GM21737 (cell line): ENCODE measurements at regions not wholly inside any gene's neighbourhood (a gene's known extent, or its start where the extent isn't known, plus 50 kb on each side); places are given as distances from the start of the nearest gene placed in this dataset.

Experiments
- ATAC-seq: cut with Tn5 transposase; IDR thresholded peaks from one replicate; pipeline ENCODE4 v1.9.1; 2021; ENCODE audit warnings: mild to moderate bottlenecking, moderate library complexity; ENCODE audit not compliant: unreplicated experiment

DNA sequence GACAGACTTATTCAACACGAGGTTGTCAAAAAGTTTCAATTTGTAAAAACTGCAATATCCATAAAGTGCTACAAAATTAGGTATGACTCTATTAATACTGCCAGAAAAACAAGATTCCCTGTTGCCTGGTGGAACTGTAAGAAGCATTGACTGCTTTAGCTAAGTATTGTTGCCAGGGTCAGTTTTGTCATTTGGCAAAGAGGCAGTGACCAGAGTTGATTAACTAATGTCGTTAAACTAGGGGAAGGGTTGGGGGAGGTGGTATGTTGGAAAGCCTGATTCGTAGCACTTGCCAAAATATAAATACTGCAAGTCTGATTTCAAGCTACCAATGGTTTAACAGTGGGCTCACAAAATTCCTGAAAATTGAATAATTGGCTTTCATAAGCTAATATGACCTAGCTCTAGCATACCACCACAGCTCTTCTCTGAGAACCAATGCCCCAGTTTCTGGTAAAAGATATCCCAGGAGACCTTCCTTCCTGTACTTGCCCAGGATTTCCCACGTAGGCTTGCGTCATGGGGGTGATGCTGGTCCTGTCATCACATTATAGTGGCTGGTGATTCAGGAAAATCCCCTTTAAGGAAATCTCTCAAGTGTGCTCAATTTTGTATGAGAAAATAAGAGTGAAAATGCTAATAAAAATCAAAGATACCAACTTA lies 266.4 kb upstream of the TBC1D5 start:
- no peak for ATAC-seq

DNA sequence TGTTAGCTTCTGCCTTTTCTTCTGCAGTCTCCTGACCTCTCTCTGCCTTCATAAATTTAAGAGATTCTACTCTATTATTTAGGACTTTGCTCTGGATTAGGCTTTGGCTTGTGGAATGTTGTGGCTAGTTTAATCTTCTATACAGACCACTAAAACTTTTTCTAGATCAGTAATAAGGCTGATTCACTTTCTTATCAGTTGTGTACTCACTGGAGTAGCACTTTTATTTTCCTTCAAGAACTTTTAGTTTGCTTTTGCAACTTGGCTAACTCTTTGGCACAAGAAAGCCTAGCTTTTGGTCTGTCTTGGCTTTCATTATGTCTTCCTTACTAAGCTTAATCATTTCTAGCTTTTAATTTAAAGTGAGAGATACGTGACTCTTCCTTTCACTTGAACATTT lies 265.5 kb upstream of the TBC1D5 start:
- no peak for ATAC-seq

DNA sequence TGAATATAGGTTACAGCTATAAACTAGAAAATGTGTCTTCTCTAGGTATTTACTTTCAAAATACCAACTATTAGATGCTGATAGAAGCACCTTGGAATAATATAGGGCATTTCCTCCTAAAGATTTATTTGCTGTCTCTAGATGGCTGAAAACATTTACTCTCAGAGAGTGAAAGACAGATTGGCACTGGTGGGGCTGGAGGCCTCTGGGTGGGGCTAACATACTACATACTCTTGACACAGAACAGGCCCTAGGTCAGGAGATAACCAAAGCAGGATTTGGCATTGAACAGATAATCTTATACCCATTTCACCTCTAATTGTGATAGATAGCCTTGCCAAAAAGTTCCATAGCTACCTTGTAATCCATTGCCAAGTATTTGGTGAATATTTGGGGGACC lies 253.3 kb upstream of the TBC1D5 start:
- ATAC-seq, result no peak

DNA sequence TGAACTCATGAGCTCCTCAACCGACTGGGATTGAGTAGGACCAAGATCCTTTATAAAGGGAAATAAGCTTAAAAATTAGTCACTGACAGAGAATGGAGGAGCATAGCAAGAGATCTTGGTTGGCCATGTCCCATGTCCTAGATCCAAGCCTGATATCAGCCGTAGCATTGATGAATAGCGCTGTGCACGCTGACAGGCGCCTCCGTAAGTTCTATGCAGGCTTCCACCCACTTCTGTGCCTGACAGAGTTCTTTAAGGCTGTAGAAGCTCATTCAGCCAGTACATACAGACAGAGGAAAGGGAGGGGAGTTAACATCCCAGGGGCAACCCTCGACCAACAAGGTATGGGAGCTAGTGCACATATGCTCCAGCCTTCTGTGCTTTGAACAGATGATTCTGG lies 251.7 kb upstream of the TBC1D5 start:
- ATAC-seq, result no peak

DNA sequence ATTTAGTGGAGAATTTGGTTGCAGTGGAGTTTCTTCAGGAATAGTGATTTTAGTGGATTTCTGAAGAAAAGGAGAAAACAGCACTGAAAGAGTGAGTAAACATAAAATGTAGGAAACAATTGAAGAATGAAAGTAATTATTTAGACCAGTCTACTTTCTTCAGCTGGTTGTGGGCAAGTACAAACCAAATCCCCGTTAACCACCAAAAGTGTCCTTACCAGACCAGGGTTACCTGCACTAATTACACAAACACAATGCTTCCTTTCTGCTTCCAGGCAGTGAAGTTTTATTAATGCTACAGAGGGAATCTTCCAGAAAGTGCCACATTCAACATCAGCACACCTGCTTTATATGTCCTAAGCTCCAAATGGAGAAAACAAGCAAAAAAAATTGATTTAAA lies 248.0 kb upstream of the TBC1D5 start:
- ATAC-seq, result no peak

DNA sequence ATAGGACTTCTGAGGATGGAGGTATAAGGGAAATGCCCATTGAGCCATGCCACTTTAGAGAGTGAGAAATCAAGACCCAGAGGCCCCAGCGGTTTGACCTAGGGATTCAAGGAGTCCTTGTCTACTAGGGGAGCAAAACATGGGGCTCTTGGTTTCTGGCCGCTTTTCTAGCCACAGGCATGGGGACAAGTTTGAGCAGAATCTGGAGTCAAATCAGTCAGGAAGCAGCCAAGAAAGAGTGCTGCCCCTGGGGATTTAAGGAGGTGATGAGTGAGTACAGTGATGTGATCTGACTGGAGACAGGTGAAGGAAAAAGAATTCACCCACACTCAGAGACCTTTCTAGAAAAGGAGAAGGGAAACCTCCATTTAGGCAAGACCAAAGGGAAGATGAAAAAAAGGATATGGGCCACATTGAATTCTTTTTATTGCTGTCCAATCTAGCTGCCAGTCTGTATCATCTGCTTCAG lies 244.0 kb upstream of the TBC1D5 start:
- no peak for ATAC-seq

DNA sequence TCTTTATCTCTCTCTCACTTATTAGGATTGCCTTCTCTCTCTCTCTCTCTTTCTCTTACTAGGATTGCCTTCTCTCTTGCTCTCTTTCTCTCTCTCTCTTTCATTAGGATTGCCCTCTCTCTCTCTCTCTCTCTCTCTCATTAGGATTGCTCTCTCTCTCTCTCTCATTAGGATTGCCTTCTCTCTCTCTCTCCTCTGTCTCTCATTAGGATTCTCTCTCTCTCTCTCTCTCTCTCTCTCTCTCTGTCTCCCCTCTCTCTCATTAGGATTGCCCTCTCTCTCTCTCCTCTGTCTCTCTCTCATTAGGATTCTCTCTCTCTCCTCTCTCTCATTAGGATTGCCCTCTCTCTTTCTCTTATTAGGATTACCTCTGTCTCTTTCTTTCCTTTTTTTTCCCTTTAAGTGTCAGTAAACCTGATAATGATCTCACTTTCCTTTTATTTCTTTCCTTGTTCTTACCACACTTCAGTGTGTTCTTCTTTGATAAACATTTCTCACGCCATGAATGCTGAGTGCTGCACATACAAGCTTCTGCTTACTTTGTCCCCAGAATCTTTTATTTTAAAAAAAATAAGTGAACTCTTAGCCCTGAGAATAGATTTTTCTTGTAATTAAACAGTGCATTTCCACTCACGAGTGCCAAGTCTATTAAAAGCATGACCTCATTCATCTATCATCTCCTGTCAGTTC lies 243.4 kb upstream of the TBC1D5 start:
- no peak for ATAC-seq

DNA sequence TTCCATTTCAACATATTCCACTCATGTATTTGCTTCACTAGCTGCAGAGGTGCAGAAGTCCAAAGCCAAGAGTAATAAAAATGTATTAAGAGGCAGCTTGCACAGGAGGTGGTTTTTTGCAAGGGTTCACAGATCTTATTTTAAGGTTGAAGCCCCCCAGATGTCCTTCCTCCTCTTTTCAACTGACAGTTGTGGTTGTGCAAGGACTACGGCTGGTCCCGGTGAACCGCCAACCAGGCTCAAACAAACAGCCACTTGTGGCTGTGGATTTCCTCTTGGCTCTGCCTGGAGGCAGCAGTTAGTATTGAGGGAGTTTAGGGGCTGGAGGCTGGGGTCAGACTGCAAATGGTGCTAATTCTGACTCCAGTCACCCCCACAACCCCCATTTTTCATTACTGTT lies 240.7 kb upstream of the TBC1D5 start:
- no peak for ATAC-seq

DNA sequence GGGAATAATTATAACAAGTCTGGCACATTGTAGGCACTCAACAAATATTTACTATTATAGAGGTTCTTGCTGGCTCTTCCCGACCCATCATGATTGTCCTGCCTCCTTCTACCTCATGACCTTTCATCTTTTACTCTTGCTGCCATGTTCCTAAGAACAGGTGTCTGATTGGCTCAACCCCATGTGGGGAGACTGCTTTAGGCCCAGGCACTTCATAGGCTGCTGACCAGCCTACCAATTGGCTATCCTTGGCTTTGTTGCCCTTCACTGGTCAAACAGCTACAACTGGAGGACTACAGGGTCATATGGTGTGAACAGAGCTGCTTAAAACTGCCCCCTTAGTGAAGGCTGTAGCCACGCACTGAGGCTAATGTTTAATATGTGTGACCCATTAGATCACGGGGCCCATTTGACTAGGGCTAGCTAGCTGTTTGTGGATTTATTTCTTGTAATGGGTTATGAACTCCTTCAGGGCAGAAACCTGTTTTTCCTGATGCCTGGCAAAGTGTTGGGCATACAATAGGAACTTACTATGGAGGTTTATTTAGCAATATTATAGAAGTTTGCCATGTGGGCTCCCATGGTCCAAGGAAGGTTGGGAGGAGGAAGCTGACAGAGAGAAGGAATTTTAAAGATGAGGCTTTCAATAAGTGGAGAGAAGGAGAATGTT lies 239.9 kb upstream of the TBC1D5 start:
- no peak for ATAC-seq

DNA sequence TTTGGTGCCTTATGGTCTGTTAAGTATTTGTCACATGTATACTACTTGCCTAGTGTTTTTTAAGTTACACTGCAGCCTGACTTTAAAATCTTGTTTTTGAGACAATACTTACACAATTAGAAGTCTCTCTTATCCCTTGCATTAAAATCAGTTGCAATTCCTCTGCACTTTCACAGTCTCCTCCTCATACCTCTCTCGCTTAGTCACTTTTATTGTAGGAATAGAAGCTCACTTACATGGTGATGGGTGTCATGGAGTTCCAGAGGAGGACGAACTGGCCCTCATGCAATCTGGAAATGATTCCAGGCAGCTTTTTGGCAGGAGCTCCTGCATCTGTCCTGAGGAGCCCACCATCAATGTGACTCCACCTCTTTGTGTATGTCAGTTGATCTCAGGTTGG lies 238.4 kb upstream of the TBC1D5 start:
- no peak for ATAC-seq

DNA sequence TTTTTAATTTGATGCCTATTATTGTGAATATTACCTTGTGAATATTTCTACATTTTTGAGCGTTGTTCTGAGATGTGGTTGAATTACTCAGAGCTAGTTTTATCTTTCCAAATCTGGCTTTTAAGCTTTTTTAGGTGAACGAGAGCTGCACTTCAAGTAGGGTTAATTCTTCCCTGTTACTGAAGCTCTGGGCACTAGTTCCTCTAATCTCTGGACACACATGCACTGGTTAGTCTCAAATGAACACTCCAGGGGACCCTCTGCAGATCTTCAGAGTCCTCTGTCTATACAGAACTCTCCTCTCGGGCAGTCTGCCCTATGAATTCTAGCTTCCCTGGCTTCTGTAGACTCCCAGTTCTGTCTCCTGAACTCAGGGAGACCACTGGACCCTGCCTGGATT lies 237.5 kb upstream of the TBC1D5 start:
- no peak for ATAC-seq

DNA sequence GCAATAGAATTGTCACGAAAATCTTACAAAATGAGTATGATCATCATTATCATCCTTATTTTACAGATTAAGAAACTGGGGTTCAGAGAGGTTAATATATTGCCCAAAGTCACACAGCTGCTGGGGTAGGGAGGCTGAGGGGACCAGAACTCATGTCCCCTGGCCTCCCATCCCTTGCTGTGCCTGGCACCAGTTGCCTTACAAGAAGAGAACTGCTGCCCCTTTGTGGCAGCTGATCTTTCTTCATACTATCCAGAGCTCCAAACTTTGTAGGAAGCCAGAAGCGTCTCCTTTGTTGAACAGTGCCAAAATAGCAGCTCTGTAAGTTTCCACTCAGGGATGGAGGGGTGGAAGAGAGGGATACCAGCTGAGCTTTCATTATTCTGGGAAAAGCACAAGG lies 236.8 kb upstream of the TBC1D5 start:
- no peak for ATAC-seq

DNA sequence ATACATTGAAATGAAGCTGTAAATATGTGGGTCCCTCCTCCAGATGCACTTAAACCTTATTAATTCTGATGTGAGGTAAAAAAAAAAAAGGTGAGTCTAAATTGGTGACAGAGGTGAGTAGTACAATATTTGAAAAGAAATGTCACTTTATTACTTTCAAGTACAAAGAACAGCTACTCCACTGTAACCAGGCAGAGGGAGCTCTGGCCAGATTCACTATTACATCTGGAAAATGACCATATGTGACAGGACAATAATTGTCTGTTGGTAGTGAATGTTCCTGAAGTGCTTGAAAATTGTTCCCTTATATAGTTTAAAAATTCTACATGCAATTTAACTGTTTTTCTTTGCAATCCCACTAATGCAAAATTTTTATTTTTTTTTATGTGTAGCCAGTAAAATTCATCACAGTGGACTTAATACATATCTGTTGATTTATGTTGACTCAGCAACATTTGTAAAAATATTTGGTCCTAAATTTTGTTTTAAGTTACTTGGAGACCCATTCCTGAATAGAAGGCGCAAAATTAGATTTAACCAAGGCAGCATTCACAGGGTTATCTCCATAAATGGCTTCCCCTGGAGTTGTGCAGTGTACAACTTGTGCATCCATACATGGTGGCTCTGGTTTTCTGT lies 231.9 kb upstream of the TBC1D5 start:
- no peak for ATAC-seq

DNA sequence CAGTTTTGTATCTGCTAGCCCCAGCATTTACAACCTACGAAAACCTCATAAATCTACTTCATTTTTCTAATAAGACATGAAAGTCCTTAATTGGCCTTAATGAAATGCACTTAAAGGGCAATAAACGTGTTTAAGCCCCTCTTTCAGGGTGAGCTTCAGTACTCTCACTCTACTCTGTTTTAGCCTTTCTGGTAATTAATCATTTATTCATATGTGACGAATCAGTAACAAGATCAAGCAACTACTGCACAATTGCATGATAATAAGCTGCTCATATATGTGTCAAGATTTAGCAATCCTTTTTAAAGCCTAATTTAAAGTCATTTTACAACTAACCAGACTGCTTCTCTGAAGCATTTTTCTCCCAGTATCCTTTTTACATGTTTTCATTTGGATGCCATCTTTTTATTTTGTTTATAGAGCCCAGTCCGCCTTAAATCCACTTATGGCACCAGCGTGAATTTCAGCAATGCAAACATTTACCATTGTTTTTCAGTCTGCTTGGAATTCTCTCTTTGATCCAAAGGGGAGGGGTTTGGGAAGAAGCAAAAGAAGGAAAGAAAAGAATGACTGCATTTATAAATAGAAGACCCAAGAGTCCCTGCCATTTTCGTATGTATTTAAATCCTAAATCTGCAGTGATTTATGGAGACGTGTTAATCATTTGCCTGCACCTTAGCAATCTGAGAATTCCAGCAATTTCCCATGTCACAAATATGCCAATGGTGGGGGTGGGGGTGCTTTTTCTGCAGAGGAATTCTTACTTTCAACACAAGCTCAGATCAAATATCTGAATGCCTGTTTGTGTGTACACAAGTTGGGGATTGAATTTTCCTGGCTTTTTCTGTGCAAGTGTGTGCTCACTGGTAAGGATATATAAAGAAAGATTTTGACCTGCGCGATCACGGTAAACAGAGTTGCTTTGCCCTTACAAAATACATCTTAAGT lies 230.8 kb upstream of the TBC1D5 start:
- ATAC-seq, result no peak

DNA sequence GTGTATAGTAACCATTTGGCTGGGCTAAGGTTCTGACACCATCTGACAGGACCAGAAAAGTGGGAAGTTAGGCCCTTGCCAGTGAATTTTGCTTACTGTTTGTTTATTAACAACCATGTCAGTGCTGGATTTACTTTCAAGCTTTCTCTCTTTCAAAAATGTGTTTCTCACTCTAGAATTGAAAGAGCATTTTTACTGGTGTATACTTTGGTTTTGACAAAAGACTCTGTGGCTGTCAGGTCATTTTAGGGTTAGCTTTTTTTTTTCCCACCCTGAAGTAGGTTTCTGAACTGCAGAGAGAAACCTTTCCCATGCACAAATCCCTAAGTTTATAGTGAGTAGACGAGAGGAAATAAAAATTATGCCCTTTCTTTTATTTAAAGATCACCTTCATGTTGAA lies 230.0 kb upstream of the TBC1D5 start:
- no peak for ATAC-seq

DNA sequence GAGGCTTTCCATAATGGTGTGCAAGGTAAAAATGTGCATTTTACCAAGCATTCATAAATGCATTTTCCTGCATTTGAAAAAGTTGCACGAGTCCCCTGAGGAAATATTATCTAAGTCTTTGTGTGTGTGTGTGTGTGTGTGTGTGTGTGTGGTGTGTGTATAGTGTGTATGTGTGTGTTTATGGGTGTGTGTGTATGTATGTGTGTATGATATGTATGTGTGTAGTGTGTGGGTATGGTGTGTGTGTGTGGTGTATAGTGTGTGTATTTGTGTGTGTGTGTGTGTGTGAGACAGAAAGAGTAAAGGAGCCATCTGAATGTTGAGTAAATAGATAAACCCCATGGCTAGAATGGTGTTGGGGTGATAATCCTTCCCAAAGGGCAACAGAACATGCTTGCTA lies 229.6 kb upstream of the TBC1D5 start:
- ATAC-seq, result no peak

DNA sequence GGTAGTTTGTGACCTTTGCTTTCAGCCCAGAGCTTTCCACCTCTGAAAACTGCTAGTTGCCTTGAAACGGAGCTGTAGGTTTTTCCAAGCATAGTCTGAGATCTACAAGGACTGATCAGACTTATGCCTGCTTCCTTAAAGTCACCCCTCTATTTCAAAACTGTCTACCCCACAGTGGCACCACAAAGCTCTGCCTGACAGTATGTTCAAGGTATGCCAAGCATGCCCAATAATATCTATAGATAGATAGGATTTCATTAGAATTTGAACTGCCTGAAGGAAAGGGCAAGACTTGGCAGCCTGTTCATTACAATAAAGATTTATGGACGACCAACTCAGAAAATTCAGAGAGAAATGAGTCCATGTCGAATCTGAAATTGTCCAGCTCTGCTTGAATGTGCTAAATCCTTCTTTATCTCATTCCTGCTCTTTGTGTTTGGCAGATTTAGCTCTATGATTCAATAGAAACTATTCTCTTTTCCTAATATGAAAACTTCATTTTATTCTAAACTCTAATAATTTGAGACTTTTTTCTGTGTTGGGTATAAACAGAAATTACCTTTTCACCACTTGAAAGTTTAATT lies 227.6 kb upstream of the TBC1D5 start:
- ATAC-seq, result no peak

DNA sequence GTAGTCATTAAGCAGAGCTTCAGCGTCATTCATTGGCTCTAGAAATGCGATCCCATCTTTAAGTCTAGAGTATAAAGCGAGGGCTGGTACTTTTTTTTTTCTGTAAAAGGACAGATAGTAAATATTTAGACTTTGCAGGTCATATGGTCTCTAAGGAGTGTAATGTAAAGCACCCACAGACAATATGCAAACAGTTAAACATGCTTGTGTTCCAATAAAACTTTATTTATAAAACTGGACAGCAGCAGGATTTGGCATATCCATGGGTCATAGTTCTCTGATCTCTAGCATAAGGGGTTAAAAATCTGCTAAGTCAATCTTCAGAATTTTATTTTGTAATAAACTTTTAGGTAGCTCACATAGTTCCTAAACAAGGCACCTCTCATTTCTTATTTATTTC lies 226.8 kb upstream of the TBC1D5 start:
- no peak for ATAC-seq

DNA sequence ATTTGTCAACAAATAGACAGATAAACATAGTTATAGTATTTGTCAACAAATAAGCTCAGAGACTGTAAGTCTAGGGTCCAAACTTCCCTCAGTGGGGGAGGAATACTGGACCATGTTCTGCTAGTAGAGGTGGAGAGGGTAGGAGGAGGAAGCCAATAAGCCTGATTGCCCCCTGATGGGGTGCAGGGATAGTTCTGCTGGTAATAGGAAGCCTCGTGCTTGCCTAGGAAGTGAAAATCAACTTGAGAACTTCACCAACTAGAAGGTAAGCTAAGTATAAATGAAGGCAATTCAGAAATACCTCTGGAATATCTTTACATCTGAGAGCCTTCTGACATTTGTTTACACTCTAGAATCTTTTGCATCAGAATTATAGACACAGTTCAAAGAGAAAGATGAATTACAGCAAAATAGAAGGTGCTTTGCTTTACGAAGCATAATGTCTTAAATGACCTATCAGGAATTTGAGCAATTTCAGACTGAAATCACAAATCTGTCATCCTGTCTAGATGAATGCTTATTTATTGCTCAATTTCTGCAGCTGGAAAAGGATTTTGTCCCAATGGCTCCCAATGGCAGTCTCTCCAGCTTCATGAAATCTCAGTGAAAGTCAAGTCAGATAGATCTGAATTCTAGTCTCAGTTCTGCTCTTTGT lies 225.6 kb upstream of the TBC1D5 start:
- ATAC-seq, result no peak

DNA sequence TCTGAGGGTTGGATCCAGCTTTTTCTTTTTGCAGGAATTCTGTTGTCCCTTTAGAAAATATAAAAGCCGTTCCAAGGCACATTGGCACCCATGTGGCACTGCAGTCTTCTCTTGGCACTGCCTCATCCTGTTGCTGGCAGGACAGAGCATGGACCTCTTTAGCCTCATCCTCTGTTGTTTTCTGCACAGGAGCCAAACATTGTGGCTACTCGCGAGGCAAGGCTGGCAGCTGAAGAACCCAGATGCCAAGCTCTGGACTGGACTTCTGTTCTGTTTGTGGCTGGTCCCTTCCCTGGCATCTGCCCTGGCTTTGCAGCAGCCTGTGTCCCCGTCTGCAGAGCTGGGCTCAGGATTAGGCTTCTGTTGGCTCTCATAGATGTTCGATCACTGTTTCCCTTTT lies 224.7 kb upstream of the TBC1D5 start:
- no peak for ATAC-seq
